ENCODE measurements at regions not wholly inside any gene's neighbourhood (a gene's known extent, or its start where the extent isn't known, plus 50 kb on each side); places are given as distances from the start of the nearest gene placed in this dataset.
A peak's percentile ranks its signal among the peaks of the same experiment; 100 is the strongest.
"Not testable (repeated sequence)": the region's sequence is repeated elsewhere in the genome, so short reads cannot be mapped to it uniquely, and the experiment has no call there.

DNA sequence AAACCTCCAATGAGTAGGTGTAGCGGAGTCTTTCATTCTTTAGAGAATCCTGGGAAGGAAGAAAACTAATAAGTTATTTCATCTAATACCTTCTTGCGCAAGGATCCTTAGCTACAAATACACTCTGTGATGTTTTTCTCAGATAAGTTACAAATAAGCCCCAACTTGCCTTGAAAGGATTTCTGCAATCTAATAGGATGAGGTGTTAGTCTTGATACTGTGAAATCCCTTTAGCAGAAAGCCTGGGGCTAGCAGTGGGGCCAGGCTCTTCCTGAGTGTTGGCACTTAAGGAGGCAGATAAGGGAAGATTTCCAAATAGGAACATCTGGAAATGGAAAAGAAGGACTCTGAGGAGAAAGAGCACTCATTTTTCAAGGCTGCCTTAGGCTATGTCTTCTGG, 168.0 kb upstream of the DAB1 start:
- no peak for DNase-seq (ENCODE audit: low read depth)
- no peak overlapping the region for H3K4me3 ChIP-seq (ENCODE audit: low read depth, low read length)
- TF ChIP-seq, protein P1, sequence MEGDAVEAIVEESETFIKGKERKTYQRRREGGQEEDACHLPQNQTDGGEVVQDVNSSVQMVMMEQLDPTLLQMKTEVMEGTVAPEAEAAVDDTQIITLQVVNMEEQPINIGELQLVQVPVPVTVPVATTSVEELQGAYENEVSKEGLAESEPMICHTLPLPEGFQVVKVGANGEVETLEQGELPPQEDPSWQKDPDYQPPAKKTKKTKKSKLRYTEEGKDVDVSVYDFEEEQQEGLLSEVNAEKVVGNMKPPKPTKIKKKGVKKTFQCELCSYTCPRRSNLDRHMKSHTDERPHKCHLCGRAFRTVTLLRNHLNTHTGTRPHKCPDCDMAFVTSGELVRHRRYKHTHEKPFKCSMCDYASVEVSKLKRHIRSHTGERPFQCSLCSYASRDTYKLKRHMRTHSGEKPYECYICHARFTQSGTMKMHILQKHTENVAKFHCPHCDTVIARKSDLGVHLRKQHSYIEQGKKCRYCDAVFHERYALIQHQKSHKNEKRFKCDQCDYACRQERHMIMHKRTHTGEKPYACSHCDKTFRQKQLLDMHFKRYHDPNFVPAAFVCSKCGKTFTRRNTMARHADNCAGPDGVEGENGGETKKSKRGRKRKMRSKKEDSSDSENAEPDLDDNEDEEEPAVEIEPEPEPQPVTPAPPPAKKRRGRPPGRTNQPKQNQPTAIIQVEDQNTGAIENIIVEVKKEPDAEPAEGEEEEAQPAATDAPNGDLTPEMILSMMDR (IDR thresholded peaks at IDR 0.05; ENCODE audit: control insufficient read depth, extremely low read depth, insufficient read depth): no peak

DNA sequence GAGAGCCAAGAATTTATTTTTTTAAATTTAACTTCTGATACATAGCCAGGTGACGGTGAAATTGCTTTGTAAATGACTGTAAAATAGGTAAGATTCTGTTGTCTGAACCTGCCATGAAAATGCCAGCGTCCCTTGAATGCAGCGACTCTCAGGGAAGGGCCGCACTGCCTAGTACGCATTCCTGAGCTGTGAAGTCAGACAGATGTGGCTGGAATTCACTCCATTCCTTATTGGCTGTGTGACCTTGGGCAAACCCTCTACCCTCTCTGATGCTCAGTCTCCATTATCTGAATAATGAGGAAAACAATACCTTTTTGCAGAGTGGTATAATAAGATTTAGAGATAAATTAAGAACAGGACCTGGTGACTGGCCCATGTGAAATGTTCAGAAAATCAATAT, 167.1 kb upstream of the DAB1 start:
- DNase-seq (ENCODE audit: low read depth): no peak
- TF ChIP-seq, protein P1 (IDR thresholded peaks at IDR 0.05; ENCODE audit: control insufficient read depth, extremely low read depth, insufficient read depth): no peak
- no peak overlapping the region for H3K4me3 ChIP-seq (ENCODE audit: low read depth, low read length)

DNA sequence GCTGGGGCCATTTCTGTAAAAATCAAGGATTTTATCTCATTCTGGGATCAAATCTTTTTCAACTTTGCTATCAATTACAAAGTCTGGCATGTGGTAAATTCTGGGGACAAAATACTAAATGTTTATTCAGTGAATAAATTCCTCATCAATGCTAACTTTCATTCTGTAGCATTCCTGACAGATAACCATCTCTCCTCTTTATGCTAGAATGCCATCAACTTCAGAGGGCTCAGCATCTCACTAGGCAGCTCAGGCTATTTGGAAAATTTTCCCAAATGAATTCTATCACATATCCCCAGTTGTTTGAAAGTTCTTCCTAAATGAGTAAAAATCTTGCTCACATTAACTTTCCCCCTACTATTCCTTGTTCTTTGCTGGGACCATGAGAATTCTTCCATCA, 163.0 kb upstream of the DAB1 start:
- no peak for DNase-seq (ENCODE audit: low read depth)
- H3K4me3 ChIP-seq (ENCODE audit: low read depth, low read length): no peak overlapping the region

DNA sequence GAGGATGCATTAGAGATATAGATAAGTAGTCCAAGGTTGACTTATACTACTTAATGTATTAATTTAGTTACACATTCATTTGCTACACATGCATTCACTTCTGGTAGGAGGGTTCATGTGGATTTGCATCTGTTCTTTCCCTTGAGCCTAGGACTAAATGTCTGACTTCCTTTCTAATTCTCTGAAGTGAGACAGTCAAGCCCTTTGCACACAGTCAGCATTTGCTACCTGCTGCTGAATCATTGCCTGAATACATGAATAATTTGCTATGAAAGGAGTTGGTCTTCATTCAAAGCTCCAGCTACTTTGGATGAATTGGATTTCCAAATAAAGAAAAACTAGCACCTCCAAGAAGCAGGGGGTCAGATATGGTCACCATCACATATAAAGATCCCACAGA, 154.8 kb upstream of the DAB1 start:
- TF ChIP-seq, protein P1 (IDR thresholded peaks at IDR 0.05; ENCODE audit: control insufficient read depth, extremely low read depth, insufficient read depth): no peak
- H3K4me3 ChIP-seq (ENCODE audit: low read depth, low read length): no peak overlapping the region
- DNase-seq (ENCODE audit: low read depth): no peak

More for the DNA sequence above, 163.0 kb upstream of the DAB1 start:
- TF ChIP-seq, protein P1 (IDR thresholded peaks at IDR 0.05; ENCODE audit: control insufficient read depth, extremely low read depth, insufficient read depth): no peak

DNA sequence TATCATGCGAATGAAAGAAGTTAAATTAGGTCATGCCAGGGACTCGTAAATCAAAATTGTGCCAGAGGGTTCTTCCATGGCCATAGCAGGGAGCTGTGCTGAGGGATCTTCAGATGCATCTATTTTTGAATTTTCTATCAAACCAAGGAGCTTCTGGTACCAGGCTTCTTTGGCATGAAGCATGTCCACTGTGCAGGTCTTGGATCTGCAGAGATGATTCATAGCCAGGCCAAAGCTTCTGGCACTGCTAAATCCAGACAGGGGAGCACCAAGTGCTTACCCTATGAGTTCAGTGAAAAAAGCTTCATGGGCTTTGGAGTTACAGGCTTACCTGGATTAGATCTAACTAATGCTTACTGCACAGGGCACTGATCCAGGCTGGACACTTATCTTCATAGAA, 154.2 kb upstream of the DAB1 start:
- H3K4me3 ChIP-seq (ENCODE audit: low read depth, low read length): no peak overlapping the region
- TF ChIP-seq, protein P1 (IDR thresholded peaks at IDR 0.05; ENCODE audit: control insufficient read depth, extremely low read depth, insufficient read depth): no peak
- no peak for DNase-seq (ENCODE audit: low read depth)

DNA sequence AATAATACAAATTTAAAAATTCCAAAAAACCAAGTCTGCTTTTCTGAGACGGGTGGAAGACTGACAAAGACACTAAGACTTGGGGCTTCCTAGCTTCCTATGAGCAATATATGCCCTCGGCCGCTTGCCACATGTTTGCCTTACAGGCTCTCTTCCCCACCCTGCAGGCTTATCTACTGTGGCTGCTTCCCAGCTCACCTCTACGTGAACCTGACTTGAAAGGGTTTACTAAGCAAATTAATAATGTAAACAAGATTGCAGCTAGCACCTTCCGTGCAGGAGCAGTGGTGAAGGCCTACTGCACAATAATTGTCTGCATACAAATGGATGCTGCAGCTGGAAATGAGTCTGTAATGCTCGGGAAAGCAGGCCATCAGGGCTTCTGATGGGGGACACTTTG, 152.9 kb upstream of the DAB1 start:
- H3K4me3 ChIP-seq (ENCODE audit: low read depth, low read length): no peak overlapping the region
- TF ChIP-seq, protein P1 (IDR thresholded peaks at IDR 0.05; ENCODE audit: control insufficient read depth, extremely low read depth, insufficient read depth): no peak
- peak; percentile 52 for DNase-seq (ENCODE audit: low read depth)

DNA sequence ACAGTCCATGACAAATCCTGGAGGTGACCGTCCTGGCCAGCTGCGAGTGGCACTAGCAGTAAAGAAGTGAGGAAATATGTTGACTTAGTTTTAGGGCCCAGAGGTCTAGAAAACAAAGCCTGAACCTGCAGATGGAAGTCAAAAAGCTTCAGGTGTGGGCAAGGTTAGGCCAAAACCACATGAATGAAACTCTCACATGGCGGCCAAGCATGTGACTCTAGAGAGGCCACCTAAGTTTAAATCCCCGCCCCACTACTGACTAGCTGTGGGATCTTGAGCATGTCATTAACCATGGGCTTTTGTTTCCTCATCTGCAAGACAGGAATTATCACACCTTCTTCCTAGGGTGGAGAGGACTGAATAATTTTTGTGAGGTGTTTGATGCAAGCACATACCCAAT, 148.2 kb upstream of the DAB1 start:
- no peak for DNase-seq (ENCODE audit: low read depth)
- TF ChIP-seq, protein P1 (IDR thresholded peaks at IDR 0.05; ENCODE audit: control insufficient read depth, extremely low read depth, insufficient read depth): no peak
- no peak overlapping the region for H3K4me3 ChIP-seq (ENCODE audit: low read depth, low read length)

DNA sequence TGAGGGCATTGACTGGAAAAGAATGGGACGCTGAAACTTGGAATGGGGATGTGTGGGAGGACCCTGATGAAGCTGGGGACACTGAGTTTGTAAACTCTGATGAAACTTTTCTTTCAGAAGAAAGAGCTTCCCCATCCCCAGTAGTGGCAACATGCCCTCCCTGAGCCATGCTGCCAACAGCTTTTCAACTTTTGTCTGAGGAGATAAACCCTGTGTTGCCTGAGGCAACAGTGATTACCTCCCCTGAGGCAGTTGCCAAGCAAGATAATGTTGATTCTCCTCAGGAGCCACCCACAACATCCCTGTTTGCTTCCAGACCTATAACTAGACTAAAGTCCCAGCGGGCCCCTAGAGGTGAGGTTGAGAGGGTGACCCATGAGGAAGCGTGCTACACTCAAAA, 134.2 kb upstream of the DAB1 start:
- H3K4me3 ChIP-seq (ENCODE audit: low read depth, low read length); DNase-seq (ENCODE audit: low read depth): not testable (repeated sequence)

All from LNCaP clone FGC (cell line).